Endothelial cell of umbilical vein (primary cell): ENCODE measurements at regions not wholly inside any gene's neighbourhood (a gene's known extent, or its start where the extent isn't known, plus 50 kb on each side); places are given as distances from the start of the nearest gene placed in this dataset.

Experiments used
- BruUV-seq: library from RNA; stranded (reverse); fragments of 400-500 nt; replicated peaks from 2 replicates; lab custom pipeline; 2021; lab: Mats Ljungman, UMichigan
- CTCF ChIA-PET: fragments of 300-600, 350-600 bp; sonication (Branson Sonifier 250); formaldehyde crosslinking; loops from one replicate; lab custom pipeline; 2021; ENCODE audit warnings: antibody characterized with exemption, inconsistent platforms; lab: Charles Lee
- POLR2A ChIA-PET: fragments of 300-600, 350-600 bp; sonication (Branson Sonifier 250); formaldehyde crosslinking; loops from one replicate; lab custom pipeline; 2021; ENCODE audit warnings: antibody characterized with exemption, inconsistent platforms; lab: Charles Lee
- DNase-seq: peaks from one replicate; pipeline ENCODE4 v3.0.0-alpha.2; 2011; ENCODE audit warnings: low read depth, low spot score
- FAIRE-seq: peaks from 2 replicates; lab custom pipeline; 2011; peaks lifted over from hg19 to GRCh38; lab: Jason Lieb, UNC
- H2AFZ ChIP-seq: 2 replicates; pipeline ENCODE4 v1.6.0; 2012; ENCODE audit warnings: low read depth, low read length, control low read depth, inconsistent platforms
- H3K27ac ChIP-seq: 2 replicates; pipeline ENCODE4 v1.5.1; 2011; ENCODE audit warnings: low read depth, mild to moderate bottlenecking, control low read depth, low read length, moderate library complexity; ENCODE audit not compliant: insufficient read depth
- H3K27me3 ChIP-seq, 2 experiments: 2 replicates each; pipeline versions ENCODE4 v1.6.0 to v1.6.1; 2011; ENCODE audit warnings: low read length in 2 of 2, mixed read lengths in 1 of 2; ENCODE audit not compliant: control insufficient read depth in 2 of 2, insufficient read depth in 2 of 2
- H3K36me3 ChIP-seq, 2 experiments: 2 replicates in 1 of 2; 3 replicates in 1 of 2; pipeline ENCODE4 v1.5.1; 2011; ENCODE audit warnings: low read length in 2 of 2, mild to moderate bottlenecking in 1 of 2, moderate library complexity in 1 of 2; ENCODE audit not compliant: control insufficient read depth in 2 of 2, insufficient read depth in 2 of 2; ENCODE audit errors: extremely low read depth in 1 of 2
- H3K4me1 ChIP-seq: 3 replicates; pipeline ENCODE4 v1.5.1; 2011; ENCODE audit warnings: mild to moderate bottlenecking, low read length; ENCODE audit not compliant: control insufficient read depth, insufficient read depth; ENCODE audit errors: extremely low read depth
- H3K4me2 ChIP-seq: 2 replicates; pipeline ENCODE4 v1.6.1; 2011; ENCODE audit warnings: low read length, control low read depth, mixed read lengths; ENCODE audit not compliant: insufficient read depth
- H3K4me3 ChIP-seq, 3 experiments: fragments of 200-600 bp in 1 of 3; sonication (generic), shearing (Covaris generic) in 1 of 3; replicated peaks in 1 of 3; 2 replicates each; pipeline ENCODE4 v1.5.1; 2011 to 2016; ENCODE audit warnings: control low read depth in 3 of 3, low read length in 3 of 3, mild to moderate bottlenecking in 2 of 3, inconsistent platforms in 1 of 3, low read depth in 1 of 3, moderate library complexity in 1 of 3; ENCODE audit not compliant: insufficient read depth in 1 of 3
- H3K79me2 ChIP-seq: 2 replicates; pipeline ENCODE4 v1.6.0; 2012; ENCODE audit warnings: low read length, inconsistent platforms; ENCODE audit not compliant: control insufficient read depth, insufficient read depth
- H3K9ac ChIP-seq: replicated peaks from 2 replicates; pipeline ENCODE3; 2011; ENCODE audit warnings: low read length, control low read depth; ENCODE audit not compliant: insufficient read depth; ENCODE audit errors: extremely low read depth
- H3K9me1 ChIP-seq: replicated peaks from 3 replicates; pipeline ENCODE4 v1.6.0; 2011; ENCODE audit warnings: mild to moderate bottlenecking, low read length; ENCODE audit not compliant: control insufficient read depth, insufficient read depth; ENCODE audit errors: extremely low read depth
- H3K9me3 ChIP-seq: replicated peaks from 2 replicates; pipeline ENCODE4 v1.5.1; 2012; ENCODE audit warnings: low read length, inconsistent platforms; ENCODE audit not compliant: control insufficient read depth, insufficient read depth
- H4K20me1 ChIP-seq: replicated peaks from 2 replicates; pipeline ENCODE3; 2011; ENCODE audit warnings: mild to moderate bottlenecking, low read length; ENCODE audit not compliant: control insufficient read depth, insufficient read depth; ENCODE audit errors: extremely low read depth
- CTCF ChIP-seq, 2 donors: IDR thresholded peaks; 1 replicate in 1 of 2; 2 replicates in 1 of 2; pipeline ENCODE4 v1.5.1; 2011; ENCODE audit warnings: low read length in 2 of 2, mild to moderate bottlenecking in 2 of 2, moderate library complexity in 2 of 2, control low read depth in 1 of 2, inconsistent platforms in 1 of 2, low read depth in 1 of 2; ENCODE audit not compliant: insufficient read depth in 1 of 2; ENCODE audit errors: extremely low read depth in 1 of 2
- EZH2 ChIP-seq: IDR thresholded peaks from 2 replicates; pipeline ENCODE4 v1.6.1; 2012; ENCODE audit warnings: borderline replicate concordance, low read depth, mild to moderate bottlenecking, moderate library complexity, low read length, inconsistent platforms; ENCODE audit not compliant: severe bottlenecking
- FOS ChIP-seq: IDR thresholded peaks from 2 replicates; pipeline ENCODE4 v1.6.1; 2011; ENCODE audit warnings: mild to moderate bottlenecking, low read length, moderate library complexity, borderline replicate concordance; ENCODE audit not compliant: insufficient read depth
- GATA2 ChIP-seq: IDR thresholded peaks from 2 replicates; pipeline ENCODE4 v1.7.0; 2011; ENCODE audit warnings: low read depth, mild to moderate bottlenecking, moderate library complexity, mixed read lengths, low read length; ENCODE audit not compliant: insufficient read length, insufficient read depth
- JUN ChIP-seq: IDR thresholded peaks from 2 replicates; pipeline ENCODE4 v1.6.1; 2011; ENCODE audit warnings: borderline replicate concordance, low read depth; ENCODE audit not compliant: insufficient read length, insufficient read depth
- MAX ChIP-seq: IDR thresholded peaks from 2 replicates; pipeline ENCODE4 v1.6.1; 2011; ENCODE audit not compliant: insufficient read depth, insufficient read length
- MYC ChIP-seq: IDR thresholded peaks from one replicate; pipeline ENCODE4 v1.6.1; 2011; ENCODE audit warnings: mild to moderate bottlenecking, low read depth, low read length
- POLR2A ChIP-seq: IDR thresholded peaks from 2 replicates; pipeline ENCODE4 v1.6.1; 2012; ENCODE audit warnings: low read depth, mild to moderate bottlenecking, control low read depth, low read length
- POLR2AphosphoS5 ChIP-seq: IDR thresholded peaks from 2 replicates; pipeline ENCODE4 v1.6.1; 2012; ENCODE audit warnings: low read depth, mild to moderate bottlenecking, control low read depth, low read length, moderate library complexity; ENCODE audit not compliant: insufficient read depth
- dilution Hi-C: fragments of 300-500 bp; cut with MboI; formaldehyde crosslinking; loops from one replicate; pipeline ENCODE4 v1.15.0; 2019; ENCODE audit warnings: low sequenced_read_pairs; ENCODE audit not compliant: extremely low pct_ligation_motif_present
- intact Hi-C: fragments of 100-400 bp; cut with micrococcal nuclease; formaldehyde crosslinking; loops from one replicate; pipeline ENCODE4 v1.10.0; 2022

- TF ChIP-seq CTCF (IDR thresholded peaks at IDR 0.05; ENCODE audit: extremely low read depth in 1 of 2, insufficient read depth in 1 of 2, low read depth in 1 of 2, low read length in 2 of 2) (no peak), POLR2A (no peak), FOS (no peak), JUN (no peak), MYC (no peak), POLR2AphosphoS5 (no peak), EZH2 (no peak), MAX (no peak), GATA2 (no peak)
Observed at GRCh38 chr18:56060967-56061541, 473.1 kb upstream of the TCF4 start.

More at GRCh38 chr18:56060967-56061541, 473.1 kb upstream of the TCF4 start:
- CTCF ChIA-PET, result no interaction called here
- no peak overlapping the region for H3K27ac ChIP-seq
- intact Hi-C loops (no loop called here), dilution Hi-C loops (no loop called here)
- H3K4me1 ChIP-seq, result no peaks in the 10 kb centered on the region
- no peak overlapping the region for H3K4me3 ChIP-seq
- no peaks in the 10 kb centered on the region for H3K79me2 ChIP-seq
- no peak overlapping the region for H2AFZ ChIP-seq
- H3K27me3 ChIP-seq, result peaks cover 0 to 2% of the 10 kb centered on the region in 2 experiments
- no peak for DNase-seq
- POLR2A ChIA-PET, result no interaction called here
- FAIRE-seq, result no peak
- no peaks in the 10 kb centered on the region for H3K9me3 ChIP-seq
- no peak overlapping the region for H3K4me2 ChIP-seq
- no TSS peak for BruUV-seq
- H4K20me1 ChIP-seq, result no peaks in the 10 kb centered on the region
- H3K9ac ChIP-seq, result no peak overlapping the region
- no peaks in the 10 kb centered on the region for H3K36me3 ChIP-seq
- H3K9me1 ChIP-seq, result no peaks in the 10 kb centered on the region
